Mammary epithelial cell (primary cell): ENCODE measurements at regions not wholly inside any gene's neighbourhood (a gene's known extent, or its start where the extent isn't known, plus 50 kb on each side); places are given as distances from the start of the nearest gene placed in this dataset.

Experiments used
- EZH2 ChIP-seq: IDR thresholded peaks from 2 replicates; pipeline ENCODE4 v1.6.1; 2012; ENCODE audit warnings: low read length, inconsistent platforms, borderline replicate concordance
- TF ChIP-seq, protein P1 (sequence below), 2 donors: IDR thresholded peaks in 1 of 2; conservative IDR thresholded peaks in 1 of 2; 2 replicates each; pipeline ENCODE4 v1.5.1; 2011 to 2012; ENCODE audit warnings: inconsistent platforms in 2 of 2, low read length in 2 of 2, mild to moderate bottlenecking in 2 of 2, control low read depth in 1 of 2, low read depth in 1 of 2; ENCODE audit not compliant: insufficient read depth in 1 of 2; ENCODE audit errors: extremely low read depth in 1 of 2

DNA sequence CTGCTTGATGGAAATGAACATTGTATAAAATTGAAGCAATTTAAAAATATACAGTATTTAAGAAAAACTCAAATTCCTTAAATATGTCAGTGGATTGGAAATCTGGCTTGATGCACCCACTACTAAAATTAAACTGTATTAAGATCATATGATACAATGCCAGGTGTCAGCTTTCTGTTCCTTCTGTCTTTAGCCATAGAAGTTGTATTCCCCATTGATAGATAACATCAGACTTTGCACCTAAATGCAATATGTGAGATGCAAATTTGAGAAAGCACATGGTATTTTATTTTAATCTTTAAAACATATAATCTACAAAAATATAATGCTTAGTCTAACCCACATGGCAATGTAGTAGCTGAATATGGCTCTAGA lies 697.4 kb upstream of the WWC1 start:
- TF ChIP-seq, protein P1, sequence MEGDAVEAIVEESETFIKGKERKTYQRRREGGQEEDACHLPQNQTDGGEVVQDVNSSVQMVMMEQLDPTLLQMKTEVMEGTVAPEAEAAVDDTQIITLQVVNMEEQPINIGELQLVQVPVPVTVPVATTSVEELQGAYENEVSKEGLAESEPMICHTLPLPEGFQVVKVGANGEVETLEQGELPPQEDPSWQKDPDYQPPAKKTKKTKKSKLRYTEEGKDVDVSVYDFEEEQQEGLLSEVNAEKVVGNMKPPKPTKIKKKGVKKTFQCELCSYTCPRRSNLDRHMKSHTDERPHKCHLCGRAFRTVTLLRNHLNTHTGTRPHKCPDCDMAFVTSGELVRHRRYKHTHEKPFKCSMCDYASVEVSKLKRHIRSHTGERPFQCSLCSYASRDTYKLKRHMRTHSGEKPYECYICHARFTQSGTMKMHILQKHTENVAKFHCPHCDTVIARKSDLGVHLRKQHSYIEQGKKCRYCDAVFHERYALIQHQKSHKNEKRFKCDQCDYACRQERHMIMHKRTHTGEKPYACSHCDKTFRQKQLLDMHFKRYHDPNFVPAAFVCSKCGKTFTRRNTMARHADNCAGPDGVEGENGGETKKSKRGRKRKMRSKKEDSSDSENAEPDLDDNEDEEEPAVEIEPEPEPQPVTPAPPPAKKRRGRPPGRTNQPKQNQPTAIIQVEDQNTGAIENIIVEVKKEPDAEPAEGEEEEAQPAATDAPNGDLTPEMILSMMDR (conservative IDR thresholded peaks at IDR 0.05 in 1 of 2, IDR thresholded peaks at IDR 0.05 in 1 of 2; ENCODE audit: extremely low read depth in 1 of 2, insufficient read depth in 1 of 2, low read depth in 1 of 2, low read length in 2 of 2), result no peak
- no peak for TF ChIP-seq EZH2
